Natural killer cell treated with Interleukin-12 subunit alpha and Interleukin-12 subunit beta and Interleukin-15 and Interleukin-18, amount 100 ng/mL, for 72 hours (primary cell): ENCODE measurements at regions not wholly inside any gene's neighbourhood (a gene's known extent, or its start where the extent isn't known, plus 50 kb on each side); places are given as distances from the start of the nearest gene placed in this dataset.

Experiments
- ATAC-seq, 2 donors: fragments of 150-1000 bp; cut with Tn5 transposase in 1 of 2; sonication (Bioruptor Pico), chemical (Tn5 transposase) in 1 of 2; 2 replicates each; pipeline ENCODE4 v1.10.0; 2021
- DNase-seq: peaks from one replicate; pipeline ENCODE4 v3.0.0; 2022; ENCODE audit warnings: low spot score
- H3K27ac Mint-ChIP-seq, 2 donors: 1 replicate in 1 of 2; 2 replicates in 1 of 2; pipeline ENCODE4 v1.8.0; 2022; ENCODE audit warnings: mixed read lengths in 2 of 2, mild to moderate bottlenecking in 1 of 2, moderate library complexity in 1 of 2
- H3K27me3 Mint-ChIP-seq, 2 donors: 1 replicate in 1 of 2; 2 replicates in 1 of 2; pipeline ENCODE4 v1.8.0; 2022; ENCODE audit warnings: mixed read lengths in 2 of 2
- H3K36me3 Mint-ChIP-seq: one replicate; pipeline ENCODE4 v1.8.0; 2022; ENCODE audit warnings: mixed read lengths
- H3K4me1 Mint-ChIP-seq, 2 donors: 1 replicate in 1 of 2; 2 replicates in 1 of 2; pipeline ENCODE4 v1.8.0; 2022; ENCODE audit warnings: low read depth in 2 of 2, mixed read lengths in 2 of 2, mild to moderate bottlenecking in 1 of 2
- H3K4me3 Mint-ChIP-seq: one replicate; pipeline ENCODE4 v1.8.0; 2022; ENCODE audit warnings: mixed read lengths
- H3K9me3 Mint-ChIP-seq: 2 replicates; pipeline ENCODE4 v1.8.0; 2022; ENCODE audit warnings: mixed read lengths

DNA sequence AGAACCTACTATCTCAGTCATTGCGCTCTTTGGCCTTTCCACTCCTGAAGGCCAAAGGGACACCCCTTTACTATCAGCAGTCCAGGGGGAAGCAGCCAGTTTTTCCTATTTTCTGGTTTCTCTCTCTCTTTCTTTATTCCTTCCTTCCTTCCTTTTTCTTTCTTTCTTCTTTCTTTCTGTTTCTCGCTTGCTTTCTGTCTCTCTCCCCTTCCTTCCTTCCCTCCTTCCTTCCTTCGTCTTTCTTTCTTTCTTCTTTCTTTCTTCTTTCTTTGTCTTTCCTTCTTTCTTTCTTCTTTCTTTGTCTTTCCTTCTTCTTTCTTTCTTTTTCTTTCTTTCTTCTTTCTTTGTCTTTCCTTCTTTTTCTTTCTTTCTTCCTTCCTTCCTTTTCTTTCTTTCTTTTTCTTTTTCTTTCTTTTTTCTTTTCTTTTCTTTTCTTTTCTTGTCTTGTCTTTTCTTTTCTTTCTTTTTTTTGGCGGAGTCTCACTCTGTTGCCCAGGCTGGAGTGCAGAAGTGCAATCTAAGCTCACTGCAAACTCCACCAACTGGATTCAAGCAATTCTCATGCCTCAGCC lies 64.9 kb upstream of the OTX2 start:
- Mint-ChIP-seq H3K27ac (no peak overlapping the region), H3K9me3 (peaks cover 3% of the 10 kb centered on the region)
- DNase-seq = no peak

GRCh38 chr14:56874375-56874774 lies 64.1 kb upstream of the OTX2 start:
- Mint-ChIP-seq H3K27me3 (peaks cover 0 to 8% of the 10 kb centered on the region in 2 donors), H3K4me3 (no peak overlapping the region), H3K36me3 (no peaks in the 10 kb centered on the region), H3K27ac (no peak overlapping the region), H3K9me3 (peaks cover 3% of the 10 kb centered on the region), H3K4me1 (no peaks in the 10 kb centered on the region)
- no peak for ATAC-seq
- DNase-seq = no peak

More for the DNA sequence above, 64.9 kb upstream of the OTX2 start:
- Mint-ChIP-seq H3K27me3 (peaks cover 3 to 14% of the 10 kb centered on the region in 2 donors), H3K36me3 (no peaks in the 10 kb centered on the region), H3K4me1 (no peaks in the 10 kb centered on the region), H3K4me3 (no peak overlapping the region)
- ATAC-seq = no peak

- peaks cover 0 to 4% of the 10 kb centered on the region in 2 donors for H3K27me3 Mint-ChIP-seq
- no peak overlapping the region for H3K4me3 Mint-ChIP-seq
- H3K36me3 Mint-ChIP-seq = no peaks in the 10 kb centered on the region
These were observed 60.1 kb upstream of the OTX2 start for GRCh38 chr14:56870336-56870735.

DNA sequence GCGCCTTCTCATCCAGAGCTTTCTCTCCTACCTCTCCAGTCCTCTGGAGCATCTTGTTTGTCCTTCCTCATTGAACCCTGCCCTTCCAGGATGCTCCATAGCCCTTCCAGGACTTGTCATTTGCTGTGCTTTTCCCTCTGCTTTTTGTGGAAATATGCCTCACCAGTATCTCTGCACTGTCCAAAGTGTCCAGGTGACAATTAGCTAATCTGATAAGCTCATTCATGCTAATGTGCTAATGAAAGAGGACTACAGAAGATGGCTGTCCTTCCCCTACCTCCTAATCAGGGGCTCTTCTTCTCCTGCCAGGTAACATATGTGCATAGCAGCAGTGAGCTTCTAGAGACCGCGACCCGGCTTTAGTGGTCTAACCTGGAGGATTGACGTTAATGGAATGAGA lies 58.4 kb upstream of the OTX2 start:
- ATAC-seq (no peak), DNase-seq (no peak)
- Mint-ChIP-seq H3K4me1 (no peaks in the 10 kb centered on the region), H3K27me3 (peaks cover 0 to 7% of the 10 kb centered on the region in 2 donors), H3K4me3 (no peak overlapping the region), H3K36me3 (no peaks in the 10 kb centered on the region), H3K9me3 (peaks cover 3% of the 10 kb centered on the region), H3K27ac (no peak overlapping the region)

More at GRCh38 chr14:56870336-56870735, 60.1 kb upstream of the OTX2 start:
- no peak for ATAC-seq
- H3K9me3 Mint-ChIP-seq = peaks cover 6% of the 10 kb centered on the region
- no peak for DNase-seq
- H3K27ac Mint-ChIP-seq = no peak overlapping the region
- H3K4me1 Mint-ChIP-seq = no peaks in the 10 kb centered on the region

- DNase-seq (no peak), ATAC-seq (no peak)
- Mint-ChIP-seq H3K4me3 (no peak overlapping the region), H3K36me3 (no peaks in the 10 kb centered on the region), H3K27me3 (peaks cover 9% of the 10 kb centered on the region in 2 donors), H3K27ac (no peak overlapping the region), H3K4me1 (no peaks in the 10 kb centered on the region), H3K9me3 (no peaks in the 10 kb centered on the region)
These were observed 52.6 kb upstream of the OTX2 start for GRCh38 chr14:56862836-56863235.

DNA sequence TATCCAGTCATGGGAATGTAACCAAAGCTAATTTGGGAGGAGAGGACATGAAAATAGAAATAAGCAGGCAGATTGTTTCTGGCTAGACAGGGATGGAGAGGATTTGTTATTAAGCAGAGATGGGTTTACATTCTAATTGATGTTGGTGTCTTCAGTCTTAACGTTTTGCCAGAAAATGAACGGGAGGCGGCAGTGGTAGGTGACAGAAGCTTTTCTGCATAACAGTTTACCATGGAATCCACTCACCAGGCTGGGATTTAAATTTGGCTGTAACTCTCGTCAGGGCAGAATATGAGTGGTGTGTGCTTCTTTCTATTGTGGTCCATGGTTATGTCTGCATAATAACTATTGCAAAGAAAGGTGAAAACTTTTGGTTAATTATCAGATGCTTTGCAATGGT lies 50.2 kb upstream of the OTX2 start:
- no peak overlapping the region for H3K27ac Mint-ChIP-seq
- no peaks in the 10 kb centered on the region for H3K36me3 Mint-ChIP-seq
- peaks cover 23 to 29% of the 10 kb centered on the region in 2 donors for H3K27me3 Mint-ChIP-seq
- ATAC-seq = no peak
- H3K9me3 Mint-ChIP-seq = no peaks in the 10 kb centered on the region
- no peak overlapping the region for H3K4me3 Mint-ChIP-seq
- H3K4me1 Mint-ChIP-seq = no peaks in the 10 kb centered on the region
- DNase-seq = no peak
